ENCODE measurements at regions not wholly inside any gene's neighbourhood (a gene's known extent, or its start where the extent isn't known, plus 50 kb on each side); places are given as distances from the start of the nearest gene placed in this dataset.

- no peak for TF ChIP-seq CTCF (IDR thresholded peaks at IDR 0.05; ENCODE audit: insufficient read depth, low read depth, low read length)
- H3K4me3 ChIP-seq (ENCODE audit: low read depth, low read length) = no peak overlapping the region
- DNase-seq (ENCODE audit: low read depth) = no peak
Measured at GRCh38 chr1:213519098-213519497, 468.1 kb downstream of the RPS6KC1 start.

GRCh38 chr1:213521206-213521605 lies 466.6 kb upstream of the PROX1 start:
- H3K4me3 ChIP-seq (ENCODE audit: low read depth, low read length) = no peak overlapping the region
- no peak for DNase-seq (ENCODE audit: low read depth)
- TF ChIP-seq CTCF (IDR thresholded peaks at IDR 0.05; ENCODE audit: insufficient read depth, low read depth, low read length) = no peak

GRCh38 chr1:213523781-213524398 lies 463.9 kb upstream of the PROX1 start:
- TF ChIP-seq CTCF (IDR thresholded peaks at IDR 0.05; ENCODE audit: insufficient read depth, low read depth, low read length) = no peak
- no peak overlapping the region for H3K4me3 ChIP-seq (ENCODE audit: low read depth, low read length)
- no peak for DNase-seq (ENCODE audit: low read depth)

GRCh38 chr1:213526306-213526705 lies 461.5 kb upstream of the PROX1 start:
- TF ChIP-seq CTCF (IDR thresholded peaks at IDR 0.05; ENCODE audit: insufficient read depth, low read depth, low read length) = no peak
- DNase-seq (ENCODE audit: low read depth) = no peak
- H3K4me3 ChIP-seq (ENCODE audit: low read depth, low read length) = no peak overlapping the region

GRCh38 chr1:213530611-213531320 lies 457.0 kb upstream of the PROX1 start:
- no peak for DNase-seq (ENCODE audit: low read depth)
- TF ChIP-seq CTCF (IDR thresholded peaks at IDR 0.05; ENCODE audit: insufficient read depth, low read depth, low read length) = no peak
- H3K4me3 ChIP-seq (ENCODE audit: low read depth, low read length) = no peak overlapping the region

GRCh38 chr1:213531369-213532310 lies 456.1 kb upstream of the PROX1 start:
- no peak for TF ChIP-seq CTCF (IDR thresholded peaks at IDR 0.05; ENCODE audit: insufficient read depth, low read depth, low read length)
- no peak for DNase-seq (ENCODE audit: low read depth)
- H3K4me3 ChIP-seq (ENCODE audit: low read depth, low read length) = no peak overlapping the region
